ENCODE measurements at regions not wholly inside any gene's neighbourhood (a gene's known extent, or its start where the extent isn't known, plus 50 kb on each side); places are given as distances from the start of the nearest gene placed in this dataset.

GRCh38 chr2:180276733-180277132 is 269.6 kb upstream of the CWC22 start:
- DNase-seq, result no peak
- Histone ChIP-seq H2AK5ac (ENCODE audit: low read length) (no peak overlapping the region), H3K79me2 (ENCODE audit: control insufficient read depth, insufficient read depth, low read length) (no peaks in the 10 kb centered on the region), H3K4ac (ENCODE audit: low read depth, low read length) (no peak overlapping the region), H3K4me3 (ENCODE audit: low read length) (no peak overlapping the region), H2BK5ac (ENCODE audit: low read length) (no peak overlapping the region), H3K18ac (ENCODE audit: low read length) (no peak overlapping the region), H3K23ac (ENCODE audit: low read length) (no peak overlapping the region), H2BK15ac (replicated peaks; ENCODE audit: low read depth) (no peak overlapping the region), H2BK120ac (ENCODE audit: low read depth, low read length) (no peak overlapping the region), H3K4me2 (ENCODE audit: low read length) (no peak overlapping the region), H3K56ac (ENCODE audit: low read length) (no peak overlapping the region), H4K8ac (ENCODE audit: low read depth, low read length) (no peak overlapping the region), H4K5ac (ENCODE audit: low read length) (no peak overlapping the region), H3K79me1 (ENCODE audit: low read length) (no peaks in the 10 kb centered on the region), H3K27ac (ENCODE audit: low read depth, low read length) (no peak overlapping the region), H3K9ac (ENCODE audit: low read length) (no peak overlapping the region), H3K4me1 (ENCODE audit: control insufficient read depth, low read depth, low read length) (no peaks in the 10 kb centered on the region), H3K27me3 (ENCODE audit: insufficient read depth, low read length, poor library complexity) (no peaks in the 10 kb centered on the region), H3K36me3 (ENCODE audit: control insufficient read depth, insufficient read depth, low read length) (no peaks in the 10 kb centered on the region)
- no CpG with 5 or more reads among the region's 2 CpGs for WGBS (ENCODE audit: extremely low coverage, insufficient coverage, low lambda C conversion rate)

GRCh38 chr2:180268006-180268405 is 260.9 kb upstream of the CWC22 start:
- Histone ChIP-seq H2AK5ac (ENCODE audit: low read length) (no peak overlapping the region), H3K4me1 (ENCODE audit: control insufficient read depth, low read depth, low read length) (no peaks in the 10 kb centered on the region), H3K27me3 (ENCODE audit: insufficient read depth, low read length, poor library complexity) (no peaks in the 10 kb centered on the region), H3K9ac (ENCODE audit: low read length) (no peak overlapping the region), H2BK5ac (ENCODE audit: low read length) (no peak overlapping the region), H2BK15ac (replicated peaks; ENCODE audit: low read depth) (no peak overlapping the region), H3K4me3 (ENCODE audit: low read length) (no peak overlapping the region), H4K5ac (ENCODE audit: low read length) (no peak overlapping the region), H3K27ac (ENCODE audit: low read depth, low read length) (no peak overlapping the region), H3K4me2 (ENCODE audit: low read length) (no peak overlapping the region), H3K36me3 (ENCODE audit: control insufficient read depth, insufficient read depth, low read length) (no peaks in the 10 kb centered on the region), H3K4ac (ENCODE audit: low read depth, low read length) (no peak overlapping the region), H4K8ac (ENCODE audit: low read depth, low read length) (no peak overlapping the region), H3K79me1 (ENCODE audit: low read length) (no peaks in the 10 kb centered on the region), H3K56ac (ENCODE audit: low read length) (no peak overlapping the region), H3K79me2 (ENCODE audit: control insufficient read depth, insufficient read depth, low read length) (no peaks in the 10 kb centered on the region), H3K18ac (ENCODE audit: low read length) (no peak overlapping the region), H2BK120ac (ENCODE audit: low read depth, low read length) (no peak overlapping the region), H3K23ac (ENCODE audit: low read length) (no peak overlapping the region)
- DNase-seq, result no peak
- WGBS (ENCODE audit: extremely low coverage, insufficient coverage, low lambda C conversion rate), result no CpG with 5 or more reads among the region's 3 CpGs

- no CpG with 5 or more reads among the region's 1 CpG for WGBS (ENCODE audit: extremely low coverage, insufficient coverage, low lambda C conversion rate)
- Histone ChIP-seq H3K79me1 (ENCODE audit: low read length) (no peaks in the 10 kb centered on the region), H3K56ac (ENCODE audit: low read length) (no peak overlapping the region), H3K4ac (ENCODE audit: low read depth, low read length) (no peak overlapping the region), H3K79me2 (ENCODE audit: control insufficient read depth, insufficient read depth, low read length) (no peaks in the 10 kb centered on the region), H3K4me2 (ENCODE audit: low read length) (no peak overlapping the region), H3K18ac (ENCODE audit: low read length) (no peak overlapping the region), H3K36me3 (ENCODE audit: control insufficient read depth, insufficient read depth, low read length) (no peaks in the 10 kb centered on the region), H2BK120ac (ENCODE audit: low read depth, low read length) (no peak overlapping the region), H4K8ac (ENCODE audit: low read depth, low read length) (no peak overlapping the region), H2BK15ac (replicated peaks; ENCODE audit: low read depth) (no peak overlapping the region), H3K23ac (ENCODE audit: low read length) (no peak overlapping the region), H3K9ac (ENCODE audit: low read length) (no peak overlapping the region), H3K27ac (ENCODE audit: low read depth, low read length) (no peak overlapping the region), H4K5ac (ENCODE audit: low read length) (no peak overlapping the region), H3K4me1 (ENCODE audit: control insufficient read depth, low read depth, low read length) (no peaks in the 10 kb centered on the region), H2AK5ac (ENCODE audit: low read length) (no peak overlapping the region), H2BK5ac (ENCODE audit: low read length) (no peak overlapping the region), H3K4me3 (ENCODE audit: low read length) (no peak overlapping the region), H3K27me3 (ENCODE audit: insufficient read depth, low read length, poor library complexity) (no peaks in the 10 kb centered on the region)
- DNase-seq, result no peak
Observed at GRCh38 chr2:180261976-180262375, 254.9 kb upstream of the CWC22 start.

GRCh38 chr2:180258579-180258978 is 251.5 kb upstream of the CWC22 start:
- WGBS (ENCODE audit: extremely low coverage, insufficient coverage, low lambda C conversion rate), result no CpG with 5 or more reads among the region's 1 CpG
- H3K4me3 ChIP-seq (ENCODE audit: low read length), result no peak overlapping the region

GRCh38 chr2:180258041-180258537 is 251.0 kb upstream of the CWC22 start:
- H3K27ac ChIP-seq (ENCODE audit: low read depth, low read length), result no peak overlapping the region
- no peak overlapping the region for H2AK5ac ChIP-seq (ENCODE audit: low read length)
- H3K18ac ChIP-seq (ENCODE audit: low read length), result no peak overlapping the region

More at GRCh38 chr2:180258579-180258978, 251.5 kb upstream of the CWC22 start:
- H2BK15ac ChIP-seq (replicated peaks; ENCODE audit: low read depth), result no peak overlapping the region
- no peak overlapping the region for H3K9ac ChIP-seq (ENCODE audit: low read length)
- H4K5ac ChIP-seq (ENCODE audit: low read length), result no peak overlapping the region
- no peak overlapping the region for H2AK5ac ChIP-seq (ENCODE audit: low read length)
- no peak overlapping the region for H3K4ac ChIP-seq (ENCODE audit: low read depth, low read length)
- no peaks in the 10 kb centered on the region for H3K27me3 ChIP-seq (ENCODE audit: insufficient read depth, low read length, poor library complexity)
- no peak for DNase-seq
- H3K36me3 ChIP-seq (ENCODE audit: control insufficient read depth, insufficient read depth, low read length), result no peaks in the 10 kb centered on the region
- H3K23ac ChIP-seq (ENCODE audit: low read length), result no peak overlapping the region
- H2BK5ac ChIP-seq (ENCODE audit: low read length), result no peak overlapping the region
- no peak overlapping the region for H2BK120ac ChIP-seq (ENCODE audit: low read depth, low read length)
- no peaks in the 10 kb centered on the region for H3K79me1 ChIP-seq (ENCODE audit: low read length)
- H3K79me2 ChIP-seq (ENCODE audit: control insufficient read depth, insufficient read depth, low read length), result no peaks in the 10 kb centered on the region
- H3K4me1 ChIP-seq (ENCODE audit: control insufficient read depth, low read depth, low read length), result no peaks in the 10 kb centered on the region
- H3K18ac ChIP-seq (ENCODE audit: low read length), result no peak overlapping the region
- H4K8ac ChIP-seq (ENCODE audit: low read depth, low read length), result no peak overlapping the region
- no peak overlapping the region for H3K4me2 ChIP-seq (ENCODE audit: low read length)
- H3K56ac ChIP-seq (ENCODE audit: low read length), result no peak overlapping the region
- H3K27ac ChIP-seq (ENCODE audit: low read depth, low read length), result no peak overlapping the region

GRCh38 chr2:180257247-180257646 is 250.2 kb upstream of the CWC22 start:
- H3K27me3 ChIP-seq (ENCODE audit: insufficient read depth, low read length, poor library complexity), result no peaks in the 10 kb centered on the region
- H3K23ac ChIP-seq (ENCODE audit: low read length), result no peak overlapping the region
- no peak overlapping the region for H3K56ac ChIP-seq (ENCODE audit: low read length)
- no peak overlapping the region for H3K9ac ChIP-seq (ENCODE audit: low read length)
- no peak overlapping the region for H3K4me2 ChIP-seq (ENCODE audit: low read length)
- no CpG with 5 or more reads among the region's 5 CpGs for WGBS (ENCODE audit: extremely low coverage, insufficient coverage, low lambda C conversion rate)
- no peak overlapping the region for H3K18ac ChIP-seq (ENCODE audit: low read length)
- no peak overlapping the region for H2BK15ac ChIP-seq (replicated peaks; ENCODE audit: low read depth)
- no peak overlapping the region for H4K8ac ChIP-seq (ENCODE audit: low read depth, low read length)
- H3K4me1 ChIP-seq (ENCODE audit: control insufficient read depth, low read depth, low read length), result no peaks in the 10 kb centered on the region
- H2BK120ac ChIP-seq (ENCODE audit: low read depth, low read length), result no peak overlapping the region
- no peaks in the 10 kb centered on the region for H3K36me3 ChIP-seq (ENCODE audit: control insufficient read depth, insufficient read depth, low read length)
- H3K4ac ChIP-seq (ENCODE audit: low read depth, low read length), result no peak overlapping the region
- no peak overlapping the region for H2AK5ac ChIP-seq (ENCODE audit: low read length)
- H4K5ac ChIP-seq (ENCODE audit: low read length), result no peak overlapping the region
- H3K27ac ChIP-seq (ENCODE audit: low read depth, low read length), result no peak overlapping the region
- no peak overlapping the region for H3K4me3 ChIP-seq (ENCODE audit: low read length)
- no peak for DNase-seq
- no peaks in the 10 kb centered on the region for H3K79me2 ChIP-seq (ENCODE audit: control insufficient read depth, insufficient read depth, low read length)
- H2BK5ac ChIP-seq (ENCODE audit: low read length), result no peak overlapping the region
- no peaks in the 10 kb centered on the region for H3K79me1 ChIP-seq (ENCODE audit: low read length)

More at GRCh38 chr2:180258041-180258537, 251.0 kb upstream of the CWC22 start:
- Histone ChIP-seq H3K79me2 (ENCODE audit: control insufficient read depth, insufficient read depth, low read length) (no peaks in the 10 kb centered on the region), H3K9ac (ENCODE audit: low read length) (no peak overlapping the region), H4K8ac (ENCODE audit: low read depth, low read length) (no peak overlapping the region), H2BK120ac (ENCODE audit: low read depth, low read length) (no peak overlapping the region), H3K23ac (ENCODE audit: low read length) (no peak overlapping the region), H3K36me3 (ENCODE audit: control insufficient read depth, insufficient read depth, low read length) (no peaks in the 10 kb centered on the region), H3K4me1 (ENCODE audit: control insufficient read depth, low read depth, low read length) (no peaks in the 10 kb centered on the region), H3K4me2 (ENCODE audit: low read length) (no peak overlapping the region), H3K79me1 (ENCODE audit: low read length) (no peaks in the 10 kb centered on the region), H3K4ac (ENCODE audit: low read depth, low read length) (no peak overlapping the region), H3K56ac (ENCODE audit: low read length) (no peak overlapping the region), H3K27me3 (ENCODE audit: insufficient read depth, low read length, poor library complexity) (no peaks in the 10 kb centered on the region), H2BK5ac (ENCODE audit: low read length) (no peak overlapping the region), H4K5ac (ENCODE audit: low read length) (no peak overlapping the region), H2BK15ac (replicated peaks; ENCODE audit: low read depth) (no peak overlapping the region), H3K4me3 (ENCODE audit: low read length) (no peak overlapping the region)
- no peak for DNase-seq

Data from mesendoderm (in vitro differentiated cells).